ENCODE measurements at regions not wholly inside any gene's neighbourhood (a gene's known extent, or its start where the extent isn't known, plus 50 kb on each side); places are given as distances from the start of the nearest gene placed in this dataset.

DNA sequence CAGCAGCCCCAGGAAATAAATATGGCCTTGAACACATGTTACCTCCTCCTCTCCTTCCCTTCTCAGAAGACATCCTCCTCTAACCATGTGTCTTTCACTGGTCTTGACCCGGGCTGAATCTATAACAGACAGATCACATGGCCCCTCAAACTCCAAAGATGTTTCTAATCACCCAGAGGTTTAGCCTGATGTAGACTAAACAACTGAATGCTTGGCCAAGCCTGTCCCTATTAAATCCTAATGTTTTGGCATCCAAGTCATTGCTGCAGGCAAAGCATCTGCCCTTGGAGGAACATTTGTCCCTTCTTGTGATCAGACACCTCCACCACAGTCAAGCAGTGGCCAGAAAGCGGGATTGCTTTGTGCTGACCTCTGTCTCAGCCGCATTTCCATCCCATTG lies 65.5 kb downstream of the ANKRD60 start:
- DNase-seq: no peak

DNA sequence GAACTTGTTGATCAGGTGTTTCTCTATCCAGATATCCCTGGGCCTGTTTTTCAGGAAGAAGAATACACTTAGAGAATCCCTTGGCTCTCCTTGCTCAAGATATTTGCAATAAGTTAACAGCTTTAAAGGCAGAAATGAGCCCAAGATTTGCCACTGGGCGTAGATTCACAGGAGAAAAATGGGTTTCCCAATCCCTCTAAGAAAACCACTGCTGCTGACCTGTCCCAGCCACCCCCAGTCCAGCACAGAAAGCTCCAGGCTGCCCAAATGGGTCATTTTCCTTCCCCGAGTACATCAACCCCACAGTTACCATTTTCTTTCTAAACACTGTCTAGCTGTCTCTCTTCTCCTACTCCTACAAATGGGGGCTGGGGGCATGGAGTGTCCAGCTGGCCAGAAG lies 67.3 kb downstream of the ANKRD60 start:
- DNase-seq: no peak

DNA sequence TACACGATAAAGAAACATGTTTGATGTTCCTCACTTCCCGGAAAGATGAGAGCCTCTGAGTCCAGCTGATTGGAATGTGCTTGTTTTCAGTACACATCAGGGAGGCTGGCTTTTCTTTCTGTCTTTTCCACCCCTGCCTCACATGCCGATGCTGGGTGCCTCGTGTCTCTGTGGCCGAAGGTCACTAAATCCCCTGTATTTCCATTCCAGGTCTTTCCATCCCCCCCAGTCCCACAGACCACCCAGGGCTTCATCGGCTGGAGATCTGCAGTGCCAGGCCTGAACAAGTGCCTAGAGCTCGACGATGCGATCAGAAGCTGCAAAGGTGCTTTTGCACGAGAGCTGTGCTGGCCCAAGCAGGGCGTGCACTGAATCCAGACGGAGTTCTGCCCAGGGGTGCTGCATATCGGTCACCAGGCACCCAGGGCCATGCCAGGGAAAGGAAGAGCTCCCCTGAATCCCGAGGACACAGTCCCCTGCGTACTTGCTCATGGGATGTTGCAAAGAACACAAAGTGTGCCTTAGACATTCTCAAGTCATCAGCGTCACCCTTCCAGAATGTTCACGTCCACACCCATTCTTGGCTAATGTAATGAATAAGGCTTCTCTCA lies 67.9 kb downstream of the ANKRD60 start:
- no peak for DNase-seq

DNA sequence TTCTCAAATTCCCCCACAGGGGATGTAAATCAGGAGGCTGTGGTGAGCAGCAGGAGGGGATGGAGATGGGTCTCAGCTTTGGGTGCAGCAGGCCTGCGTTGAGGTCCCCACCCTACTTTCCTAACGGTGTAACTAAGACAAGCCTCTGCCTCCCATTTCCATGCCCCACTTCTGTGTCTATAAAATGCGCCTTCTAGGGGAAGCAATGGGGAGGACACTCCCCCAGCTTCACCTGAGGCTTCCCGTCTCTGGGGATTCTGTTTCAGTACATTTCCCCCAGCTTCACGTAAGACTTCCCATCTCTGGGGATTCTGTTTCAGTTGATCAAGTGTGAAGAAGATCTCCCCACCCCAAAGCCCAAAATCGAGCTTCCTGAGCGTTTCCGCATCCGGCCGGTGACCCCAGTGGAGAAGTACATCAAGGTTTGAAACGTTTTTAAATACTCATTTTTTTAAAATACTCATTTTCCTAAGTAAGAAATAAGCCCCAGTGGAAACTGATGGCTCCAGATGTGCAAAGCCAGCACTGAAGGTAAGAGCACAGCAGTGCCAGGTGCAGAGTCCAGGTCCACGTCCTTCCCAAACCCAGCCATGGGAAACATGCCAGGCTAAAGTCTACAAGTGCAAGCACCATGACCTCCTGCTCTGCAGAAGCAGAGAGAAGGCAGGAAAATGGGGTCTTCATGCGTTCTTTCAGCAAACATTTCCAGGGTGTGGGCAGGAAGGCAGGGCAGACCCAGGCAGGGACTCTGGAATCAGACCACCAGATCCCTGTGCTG lies 73.1 kb downstream of the ANKRD60 start:
- no peak for DNase-seq

DNA sequence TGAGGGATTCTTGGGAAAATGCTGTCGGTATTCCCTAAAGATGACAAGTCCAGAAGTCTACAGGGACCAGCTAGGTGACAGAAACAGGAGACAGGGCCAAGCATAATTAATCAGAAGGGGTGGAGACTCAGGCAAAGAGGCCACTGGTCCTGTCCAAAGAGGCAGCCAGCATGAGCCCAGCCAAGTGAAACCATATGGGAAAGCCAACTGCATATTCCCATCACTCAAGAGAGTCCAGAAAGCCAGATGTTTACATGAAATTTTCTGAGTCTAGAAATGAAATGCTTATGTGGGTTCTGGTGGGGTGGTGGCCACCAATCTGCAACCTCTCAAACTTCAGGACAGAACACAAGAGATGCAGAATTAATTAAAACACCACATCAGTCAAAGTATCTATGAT lies 74.3 kb downstream of the ANKRD60 start:
- DNase-seq: no peak

DNA sequence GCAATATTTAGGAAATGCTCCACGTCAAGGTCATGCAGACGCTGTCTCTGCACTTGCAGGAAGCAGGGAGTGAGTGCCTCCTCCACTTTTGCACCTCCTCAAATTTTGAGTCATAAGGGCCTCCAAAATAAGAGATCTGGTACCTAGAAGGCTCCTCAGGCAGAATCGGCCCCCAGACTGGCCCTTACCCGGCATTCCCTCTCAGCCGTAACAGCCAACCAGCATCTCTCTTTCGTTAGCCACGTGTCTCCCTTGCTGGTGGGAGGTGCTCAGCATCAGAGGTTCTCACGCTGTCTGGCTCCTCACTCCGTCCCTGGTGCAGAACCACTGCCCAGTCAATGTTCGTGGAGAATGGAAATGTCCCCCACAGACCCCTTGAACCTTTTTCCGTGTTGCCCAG lies 75.3 kb downstream of the ANKRD60 start:
- no peak for DNase-seq

DNA sequence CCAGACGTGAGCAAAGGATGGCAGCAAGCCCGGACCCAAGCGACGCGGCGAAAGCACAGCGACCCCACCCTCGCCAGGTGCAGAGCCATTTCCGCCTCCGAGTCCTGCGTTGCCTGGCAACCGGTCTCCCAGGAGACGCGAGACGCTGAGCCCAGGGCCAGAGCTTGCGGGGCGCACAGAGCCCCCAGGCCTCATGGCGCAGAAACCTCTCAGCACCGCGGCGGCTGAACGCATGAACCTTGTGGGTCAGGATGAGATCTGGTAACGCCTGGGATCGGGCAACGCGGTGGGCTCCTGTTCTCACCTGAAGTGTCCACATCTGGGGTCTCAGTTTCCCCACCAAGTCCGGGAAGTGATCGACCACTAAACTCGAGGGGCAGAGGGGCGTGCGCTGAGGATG lies 77.7 kb downstream of the ANKRD60 start:
- no peak for DNase-seq

DNA sequence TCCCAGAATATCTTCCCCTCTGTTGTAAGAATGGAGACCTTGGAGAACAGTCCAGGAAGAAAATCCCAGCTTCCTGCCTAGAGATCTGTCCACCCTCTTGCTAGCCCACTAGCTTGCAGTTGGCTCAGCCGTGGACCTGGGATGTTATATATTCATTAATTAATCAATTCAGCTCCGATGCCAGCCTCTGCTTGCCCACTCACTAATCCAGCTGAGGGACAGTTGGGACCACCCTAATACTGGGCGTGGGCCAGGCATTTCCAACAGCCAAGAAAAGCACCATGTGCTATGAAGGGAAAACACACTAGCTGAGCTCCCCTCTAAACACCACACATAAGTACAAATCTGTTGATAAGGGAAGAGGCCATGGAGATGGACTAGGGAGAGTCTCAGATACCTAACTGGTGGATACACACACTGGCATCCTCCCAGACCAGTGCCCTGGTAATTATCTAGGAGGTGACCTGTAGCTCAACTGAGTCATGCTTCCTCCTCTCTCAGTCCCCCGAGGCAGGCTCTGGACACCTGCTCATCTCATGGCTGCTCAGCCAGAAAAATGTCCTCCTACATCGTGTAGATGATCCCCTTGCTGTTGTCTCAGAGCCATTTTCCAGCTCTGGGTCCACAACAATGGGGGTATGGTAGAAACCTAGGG lies 78.9 kb downstream of the ANKRD60 start:
- no peak for DNase-seq

DNA sequence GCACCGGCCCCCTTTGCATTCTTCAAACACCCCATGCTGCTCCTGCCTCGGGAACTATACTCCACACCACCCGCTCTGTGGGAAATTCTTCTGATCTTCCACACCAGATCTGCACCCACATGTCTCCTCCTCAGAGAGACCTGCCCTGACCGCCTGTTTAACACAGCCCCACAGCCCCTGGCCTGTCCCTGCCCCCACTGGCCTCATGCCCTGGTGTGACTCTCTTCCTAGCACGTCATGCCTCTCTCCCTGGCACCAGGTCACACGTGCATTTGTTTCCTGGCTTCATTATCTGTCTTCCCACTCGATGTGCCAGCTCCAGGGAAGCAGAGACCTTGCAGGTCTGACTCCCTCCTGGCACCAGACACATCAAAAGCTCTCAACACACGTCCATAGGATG lies 79.6 kb downstream of the ANKRD60 start:
- DNase-seq: no peak

DNA sequence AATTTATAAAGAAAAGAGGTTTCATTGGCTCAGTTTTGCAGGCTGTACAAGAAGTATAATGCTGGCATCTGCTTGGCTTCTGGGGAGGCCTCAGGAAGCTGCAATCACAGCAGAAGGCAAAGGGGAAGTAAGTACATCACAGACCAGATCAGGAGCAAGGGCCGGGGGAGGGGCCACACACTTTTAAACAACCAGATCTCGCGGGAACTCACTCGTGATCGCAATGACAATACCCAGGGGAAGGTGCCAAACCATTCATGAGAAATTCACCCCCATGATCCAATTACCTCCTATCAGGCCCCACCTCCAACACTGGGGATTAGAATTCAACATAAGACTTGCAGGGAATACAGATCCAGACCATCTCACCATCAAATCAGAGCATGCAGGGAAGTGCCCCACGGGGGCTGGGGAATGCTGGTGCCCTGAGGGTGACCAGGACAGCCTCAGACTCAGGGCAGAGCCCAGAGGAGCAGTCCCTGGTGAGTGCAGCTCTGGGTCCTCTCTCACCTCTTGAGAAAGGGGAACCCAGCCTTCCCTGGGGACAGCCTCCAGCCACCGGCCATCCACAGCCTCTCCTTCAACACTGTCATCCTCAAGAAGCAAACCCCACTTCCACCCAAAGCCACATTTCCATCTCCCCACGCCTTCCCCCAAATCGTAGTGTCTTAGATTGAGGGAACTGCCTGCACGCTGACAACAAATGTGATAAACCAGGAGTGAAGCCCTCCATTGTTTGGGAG lies 80.7 kb downstream of the ANKRD60 start:
- DNase-seq: no peak

DNA sequence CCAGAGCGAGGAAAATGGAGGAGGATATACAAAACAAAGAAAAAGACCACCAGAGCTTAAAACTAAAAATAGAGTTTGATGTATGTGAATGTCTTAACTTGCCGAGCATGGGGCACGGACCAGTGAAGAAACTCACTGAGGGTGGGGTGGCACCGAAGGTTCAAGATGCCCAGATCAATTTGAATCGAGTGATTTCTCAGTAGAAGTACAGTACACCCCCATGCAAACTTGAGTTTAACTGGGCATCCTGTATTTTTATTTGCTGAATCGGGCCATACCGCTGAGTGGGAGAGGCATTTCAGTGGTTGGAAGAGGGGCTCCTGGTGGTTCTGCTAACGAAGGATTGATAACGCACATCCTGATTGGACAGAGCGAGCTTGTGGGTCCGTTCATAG lies 81.7 kb downstream of the ANKRD60 start:
- no peak for DNase-seq

DNA sequence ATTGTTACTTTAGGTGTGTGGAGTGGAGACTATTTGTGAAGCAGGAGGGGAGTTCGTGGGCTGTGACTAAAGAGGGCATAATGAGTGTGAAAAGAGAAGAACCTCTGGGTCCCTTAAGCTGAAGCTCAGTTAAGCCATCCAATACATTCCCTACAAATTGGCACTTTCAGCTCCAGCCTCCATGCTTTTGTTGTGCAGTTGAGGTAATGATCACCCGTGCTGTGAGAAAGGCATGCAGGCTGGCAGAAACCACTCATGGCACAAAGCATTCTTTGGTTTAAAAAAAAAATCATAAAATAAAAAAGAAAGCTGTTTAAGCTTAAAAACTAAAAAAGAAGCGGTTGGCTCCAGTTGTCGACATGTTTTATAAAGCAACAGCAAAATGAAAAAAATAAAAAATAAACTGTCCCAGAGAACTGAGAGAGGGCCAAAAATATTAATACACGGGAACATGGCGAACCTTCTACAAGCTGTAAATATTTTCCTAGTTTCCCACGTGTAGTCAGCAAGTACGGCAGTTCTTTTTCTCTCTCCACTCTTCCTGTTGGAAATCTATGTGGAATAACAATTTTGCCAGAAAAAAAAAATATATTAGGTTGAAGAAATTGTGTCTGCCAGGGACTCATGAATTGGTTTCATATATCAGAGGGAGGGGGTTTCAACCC lies 82.2 kb downstream of the ANKRD60 start:
- no peak for DNase-seq

DNA sequence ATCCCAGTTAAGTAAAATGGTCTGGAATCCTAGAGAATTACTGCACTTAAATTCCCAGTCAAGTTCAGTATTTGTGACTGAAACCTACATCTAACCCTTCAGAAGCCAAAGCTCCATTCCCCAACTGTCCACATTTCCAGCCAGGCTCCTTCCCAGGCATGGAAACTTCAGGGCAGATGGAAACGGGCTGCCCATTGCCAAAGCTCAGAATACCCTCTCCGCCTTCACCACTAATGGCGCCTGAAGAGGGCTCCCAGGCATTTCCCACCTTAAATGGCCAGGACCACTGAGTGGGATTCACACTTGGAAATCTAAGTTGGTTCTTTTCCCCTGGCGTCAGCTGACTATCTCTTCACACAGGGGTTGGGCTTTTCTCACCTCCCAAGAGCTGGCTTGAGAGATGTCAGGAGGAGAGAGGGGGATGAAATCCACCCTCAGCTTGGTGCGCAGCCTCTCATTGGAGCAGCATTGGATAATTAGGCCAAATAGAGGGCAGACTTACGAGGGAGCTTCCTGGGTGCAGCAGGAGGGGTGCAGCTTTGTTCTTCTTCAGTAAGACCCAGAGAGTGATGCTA lies 82.9 kb downstream of the ANKRD60 start:
- DNase-seq: no peak

DNA sequence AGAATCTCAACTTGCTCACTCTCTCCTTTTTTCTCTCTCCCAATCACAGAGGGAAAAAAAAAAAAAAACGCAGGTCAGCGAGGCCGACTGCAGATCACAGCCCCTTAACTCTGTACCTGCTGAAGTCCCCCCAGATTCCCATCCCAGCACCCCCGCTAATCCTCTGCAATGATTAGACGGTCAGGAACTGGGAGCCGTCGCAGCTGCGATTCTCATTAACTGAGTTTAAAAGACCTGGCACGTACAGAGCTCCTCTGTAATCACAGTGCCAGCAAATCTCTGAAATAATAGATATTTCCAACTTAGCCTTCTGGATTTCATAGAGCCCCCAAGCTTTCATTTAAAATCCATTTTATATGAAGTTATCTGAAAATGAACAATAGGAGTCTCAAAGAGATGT lies 84.4 kb downstream of the ANKRD60 start:
- DNase-seq: no peak

DNA sequence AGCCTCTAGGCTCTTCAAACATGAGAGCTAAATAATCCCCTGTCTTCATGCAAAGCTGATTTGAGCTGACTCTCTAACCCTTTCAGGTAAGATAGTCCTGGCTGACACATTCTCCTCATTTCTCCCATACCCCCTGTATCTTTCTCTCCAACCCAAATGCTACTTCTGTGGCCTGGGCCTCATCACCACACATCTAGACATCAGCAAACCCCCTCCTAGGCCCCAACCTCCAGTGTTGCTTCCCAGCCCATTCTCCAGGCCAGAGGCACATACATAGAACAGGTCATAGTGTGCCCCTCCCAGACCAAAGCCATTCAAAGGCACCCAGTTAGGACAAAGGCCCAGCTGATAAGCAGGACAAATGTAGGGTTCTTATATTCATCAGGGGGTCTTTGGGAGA lies 84.9 kb downstream of the ANKRD60 start:
- no peak for DNase-seq

DNA sequence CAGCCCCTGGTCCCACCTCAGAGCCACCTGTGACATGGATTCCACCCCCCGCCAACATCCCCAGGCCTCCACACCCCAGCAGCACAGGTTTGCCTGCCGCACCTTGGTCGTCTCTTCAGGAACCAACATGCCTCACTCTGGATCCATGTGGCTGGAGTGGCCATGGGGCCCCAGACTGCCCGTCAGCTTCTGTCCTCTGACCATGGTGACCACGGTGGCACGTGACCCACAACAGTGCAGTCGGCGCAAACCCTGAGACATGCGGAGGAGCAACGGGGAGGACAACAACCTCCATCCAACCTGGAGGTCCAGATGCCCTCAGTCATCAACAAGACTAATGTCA lies 85.6 kb downstream of the ANKRD60 start:
- no peak for DNase-seq

DNA sequence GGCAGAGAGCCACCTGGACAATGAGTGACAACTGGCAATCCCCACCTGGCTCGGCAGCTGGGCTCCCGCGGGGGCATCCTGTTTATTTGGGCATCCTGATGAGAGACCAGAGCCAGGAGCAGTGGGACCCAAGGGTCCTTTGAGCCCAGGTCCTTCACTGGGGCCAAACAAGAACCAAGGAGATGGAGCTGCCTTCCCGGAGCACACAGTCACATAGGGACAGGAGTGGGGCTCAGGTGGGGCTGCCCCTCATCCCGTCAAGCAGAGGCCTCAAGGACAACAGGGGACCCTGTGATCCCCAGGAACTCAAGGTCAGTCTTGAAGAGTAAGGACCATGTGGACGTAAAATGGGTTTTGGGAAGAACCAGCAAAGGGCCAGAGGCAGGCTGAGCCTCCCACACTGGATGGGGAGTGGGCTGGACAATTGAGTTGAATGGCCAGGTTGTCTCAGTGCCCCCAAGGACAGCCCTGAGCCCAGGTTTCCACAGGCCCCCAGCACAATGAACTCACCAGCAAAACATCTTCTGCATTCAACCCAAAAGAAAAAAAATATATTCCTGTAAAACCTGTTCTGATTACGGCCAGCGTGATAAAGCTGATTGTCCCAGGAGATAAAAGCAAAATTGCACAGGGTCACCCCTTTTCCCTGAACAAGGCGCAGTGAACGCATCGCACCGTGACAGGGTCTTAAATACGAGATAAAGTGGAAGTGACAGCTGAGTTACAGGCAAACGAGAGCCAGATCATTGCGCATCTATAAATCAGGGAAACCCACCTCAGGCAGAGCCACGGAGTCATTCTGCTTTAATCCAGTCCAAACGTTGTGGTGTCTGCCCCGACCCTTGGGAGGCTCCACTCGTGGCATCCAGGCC lies 86.2 kb downstream of the ANKRD60 start:
- DNase-seq: no peak

DNA sequence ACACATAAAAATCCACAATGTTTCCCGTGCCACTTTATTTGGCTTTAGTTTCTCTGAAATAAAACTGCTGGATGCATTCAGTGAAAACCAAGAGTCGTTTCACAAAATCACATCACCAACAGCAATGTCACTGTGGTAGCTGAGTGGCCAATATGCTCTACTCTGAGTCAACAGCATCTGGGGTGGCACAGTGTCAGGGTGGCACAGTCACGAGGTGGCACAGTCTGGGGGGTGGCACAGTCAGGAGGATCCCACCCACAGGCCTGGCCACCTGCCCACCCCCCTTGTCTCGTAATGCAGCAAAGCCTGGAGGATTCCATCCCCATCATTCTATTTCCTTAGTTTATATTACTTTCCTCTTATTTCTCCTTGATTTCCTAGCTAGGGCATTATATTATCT lies 87.0 kb downstream of the ANKRD60 start:
- no peak for DNase-seq

DNA sequence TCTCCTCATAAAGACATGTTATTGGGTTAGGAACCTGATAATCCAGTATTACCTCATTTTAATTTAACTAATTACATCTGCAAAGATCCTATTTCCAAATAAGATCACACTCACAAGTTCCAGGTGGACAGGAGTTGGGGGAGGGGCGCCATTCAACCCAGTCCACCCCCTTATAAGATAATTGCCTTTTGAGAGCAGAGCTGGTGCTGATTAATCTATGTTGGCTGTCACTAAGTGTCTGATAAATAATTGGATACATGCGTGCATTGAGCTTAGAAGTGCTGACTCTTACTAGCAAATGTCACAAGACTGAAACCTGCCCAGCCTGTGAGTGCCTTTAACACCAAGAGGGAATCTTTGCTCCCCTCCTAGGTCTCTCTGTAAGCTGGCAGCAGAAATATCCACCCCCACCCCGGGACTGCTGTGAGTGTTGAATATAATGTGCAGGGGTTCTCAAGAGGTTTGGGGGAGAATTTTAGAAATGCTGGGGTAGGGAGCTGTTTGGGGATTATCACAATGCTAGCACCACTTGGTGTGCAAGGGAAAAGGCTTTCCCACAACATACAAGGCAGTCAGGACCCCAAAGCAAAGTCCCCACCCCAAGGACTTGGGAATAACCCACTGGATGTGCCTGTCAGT lies 87.5 kb downstream of the ANKRD60 start:
- DNase-seq: no peak

Measured in left kidney (tissue), 1 donor.